ENCODE measurements at regions not wholly inside any gene's neighbourhood (a gene's known extent, or its start where the extent isn't known, plus 50 kb on each side); places are given as distances from the start of the nearest gene placed in this dataset.
A peak's percentile ranks its signal among the peaks of the same experiment; 100 is the strongest.
"Not testable (repeated sequence)": the region's sequence is repeated elsewhere in the genome, so short reads cannot be mapped to it uniquely, and the experiment has no call there.

DNA sequence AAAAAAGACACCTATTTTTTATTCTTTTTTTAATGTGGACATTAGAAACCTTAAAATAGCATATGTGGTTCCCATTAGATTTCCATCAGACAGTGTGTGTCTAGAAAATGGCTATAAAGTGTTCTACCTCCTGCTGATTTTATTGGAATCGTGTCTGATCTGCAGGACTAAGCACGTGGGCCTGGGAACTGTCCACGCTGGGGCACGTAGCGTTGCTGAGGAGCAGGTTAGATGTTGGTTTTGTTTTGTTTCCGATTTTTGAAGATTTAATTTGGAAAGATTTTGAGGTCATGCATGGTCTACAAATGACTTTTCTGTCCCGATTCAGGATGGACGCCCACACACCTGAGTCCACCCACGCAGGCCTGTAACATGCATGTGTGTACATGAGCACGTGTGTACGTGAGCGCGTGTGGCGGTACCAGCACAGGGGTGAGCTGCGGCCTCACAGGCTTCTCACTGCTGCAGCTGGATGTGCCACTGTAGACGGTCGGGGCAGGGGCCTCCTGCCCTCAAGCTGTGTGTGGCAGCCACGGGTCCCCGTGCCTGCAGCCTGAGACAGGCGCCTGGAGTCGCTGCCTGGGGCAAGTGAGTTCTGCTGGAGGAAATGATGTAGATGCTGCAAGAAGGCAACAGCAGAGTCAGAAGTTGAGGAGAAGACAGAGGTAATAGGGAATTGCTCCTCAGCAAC, 99.7 kb upstream of the CTDP1 start:
- no peak for DNase-seq (ENCODE audit: low read depth in 4 of 4, low spot score in 3 of 4)

DNA sequence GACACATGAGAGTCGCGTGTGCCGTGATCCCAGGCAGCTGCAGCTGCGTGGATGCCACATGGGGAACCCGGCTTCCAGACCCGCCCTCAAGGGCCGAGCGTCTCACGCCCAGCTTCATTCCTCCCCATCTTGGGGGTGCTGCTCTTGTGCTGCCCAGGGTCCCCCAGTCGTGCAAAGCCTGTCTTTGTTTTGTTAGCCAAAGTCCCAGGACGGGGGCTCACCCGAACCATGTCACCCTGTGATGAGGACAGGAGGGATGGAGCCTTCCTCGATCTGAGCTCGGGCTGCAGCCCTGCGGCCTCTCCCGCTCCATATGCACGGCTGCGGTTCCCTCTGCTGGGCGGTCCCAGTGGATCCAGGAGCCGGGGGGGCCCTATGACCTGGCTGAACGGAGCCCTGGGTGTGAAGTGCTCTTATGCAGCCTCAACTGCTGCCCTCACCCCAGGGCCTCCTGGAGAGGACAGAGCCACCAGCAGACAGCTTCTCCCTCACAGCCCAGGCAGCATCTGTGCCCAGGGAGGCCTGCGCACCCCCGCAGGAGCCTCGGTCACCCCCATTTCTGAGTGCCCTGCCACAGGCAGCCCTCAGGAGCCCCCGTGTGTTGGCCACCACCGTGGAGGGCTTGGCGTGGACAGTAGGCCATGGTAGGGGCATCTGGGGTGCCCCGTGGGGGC, 99.0 kb upstream of the CTDP1 start:
- DNase-seq (ENCODE audit: low read depth in 4 of 4, low spot score in 3 of 4), result no peak

DNA sequence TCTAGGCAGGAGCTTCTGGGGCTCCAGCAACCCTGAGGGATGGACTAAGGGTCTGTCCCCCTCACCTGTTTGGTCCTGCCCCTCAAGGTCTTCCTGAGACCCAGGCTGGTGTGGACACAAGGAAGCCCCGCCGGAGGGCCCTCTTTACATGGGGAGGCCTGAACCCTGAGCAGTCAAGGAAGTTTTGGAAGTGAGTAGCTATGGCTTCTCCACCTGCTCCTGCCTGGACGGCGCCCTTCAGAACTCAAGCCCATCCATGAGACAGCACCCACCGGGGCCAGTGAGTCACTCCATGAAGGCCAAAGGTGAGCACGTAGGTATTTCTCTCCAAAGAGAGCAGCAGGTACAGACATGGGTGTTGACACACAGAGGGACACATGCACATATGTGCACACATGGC, 98.2 kb upstream of the CTDP1 start:
- no peak for DNase-seq (ENCODE audit: low read depth in 4 of 4, low spot score in 3 of 4)

DNA sequence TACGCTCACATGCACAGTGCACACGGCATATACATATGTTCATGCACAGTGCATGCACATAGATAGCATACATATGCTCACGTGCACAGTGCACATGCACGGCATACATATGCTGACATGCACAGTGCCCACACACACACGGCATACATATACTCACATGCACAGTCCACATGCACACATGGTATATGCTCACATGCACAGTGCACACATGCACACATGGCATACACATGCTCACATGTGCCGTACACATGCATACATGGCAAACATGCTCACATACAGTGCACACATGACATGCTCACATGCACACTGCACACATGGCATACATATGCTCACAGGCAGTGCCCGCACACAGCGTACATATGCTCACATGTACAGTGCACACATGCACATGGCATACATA, 97.7 kb upstream of the CTDP1 start:
- no peak for DNase-seq (ENCODE audit: low read depth in 4 of 4, low spot score in 3 of 4)

DNA sequence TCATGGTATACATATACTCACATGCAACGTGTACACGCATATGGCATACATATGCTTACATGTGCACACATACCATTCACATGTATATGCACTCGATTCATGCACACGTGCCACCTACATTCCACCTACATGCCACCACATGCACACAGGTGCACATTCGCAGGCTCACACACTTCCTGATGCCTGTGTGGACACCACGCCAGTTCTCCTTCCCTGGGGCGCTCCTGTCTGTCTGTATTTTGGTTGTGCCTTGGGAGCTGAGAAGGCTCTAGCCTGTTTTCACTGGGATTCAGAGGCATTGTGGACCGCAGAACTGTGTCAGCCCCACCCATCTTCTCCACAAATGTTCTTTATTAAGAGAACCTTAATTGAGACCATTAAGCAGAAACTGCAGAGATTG, 96.6 kb upstream of the CTDP1 start:
- DNase-seq (ENCODE audit: low read depth in 4 of 4, low spot score in 3 of 4), result no peak

DNA sequence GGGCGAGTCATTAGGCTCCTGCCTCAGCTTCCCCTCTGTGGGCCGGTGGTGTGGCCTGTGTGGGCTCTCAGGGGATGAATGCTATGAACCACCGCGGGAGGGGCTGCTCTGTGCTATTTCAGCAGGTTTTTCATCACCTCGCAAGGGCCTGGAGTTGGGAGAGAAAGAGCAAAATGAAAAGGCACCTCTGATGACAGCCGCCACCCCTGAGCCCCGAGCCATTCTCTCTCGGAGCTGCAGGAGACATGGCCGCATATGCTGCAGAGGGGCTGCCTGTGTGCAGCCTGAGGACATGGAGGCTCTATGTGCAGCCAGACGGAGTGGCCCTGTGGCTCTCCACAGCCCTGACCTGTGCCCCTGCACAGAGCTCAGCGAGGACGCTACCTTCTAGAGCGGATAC, 96.2 kb upstream of the CTDP1 start:
- no peak for DNase-seq (ENCODE audit: low read depth in 4 of 4, low spot score in 3 of 4)

DNA sequence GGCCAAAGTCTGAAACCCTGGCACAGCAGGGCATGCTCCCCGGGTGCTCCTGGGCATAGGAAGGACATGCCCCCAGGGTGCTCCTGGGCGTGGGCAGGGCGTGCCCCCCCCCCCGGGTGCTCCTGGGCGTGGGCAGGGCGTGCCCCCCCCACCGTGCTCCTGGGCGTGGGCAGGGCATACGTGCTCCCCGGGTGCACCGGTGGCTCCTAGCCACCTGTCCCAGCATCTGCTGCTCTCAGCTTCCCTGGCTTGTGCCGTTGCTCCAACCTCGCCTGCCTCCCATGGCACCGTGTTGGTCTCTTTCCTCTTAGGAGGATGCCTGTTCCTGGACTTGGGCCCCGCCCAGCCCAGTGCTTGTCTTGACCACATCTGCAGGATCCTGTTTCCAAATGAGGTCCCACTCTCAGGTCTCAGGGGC, 95.6 kb upstream of the CTDP1 start:
- no peak for DNase-seq (ENCODE audit: low read depth in 4 of 4, low spot score in 3 of 4)

DNA sequence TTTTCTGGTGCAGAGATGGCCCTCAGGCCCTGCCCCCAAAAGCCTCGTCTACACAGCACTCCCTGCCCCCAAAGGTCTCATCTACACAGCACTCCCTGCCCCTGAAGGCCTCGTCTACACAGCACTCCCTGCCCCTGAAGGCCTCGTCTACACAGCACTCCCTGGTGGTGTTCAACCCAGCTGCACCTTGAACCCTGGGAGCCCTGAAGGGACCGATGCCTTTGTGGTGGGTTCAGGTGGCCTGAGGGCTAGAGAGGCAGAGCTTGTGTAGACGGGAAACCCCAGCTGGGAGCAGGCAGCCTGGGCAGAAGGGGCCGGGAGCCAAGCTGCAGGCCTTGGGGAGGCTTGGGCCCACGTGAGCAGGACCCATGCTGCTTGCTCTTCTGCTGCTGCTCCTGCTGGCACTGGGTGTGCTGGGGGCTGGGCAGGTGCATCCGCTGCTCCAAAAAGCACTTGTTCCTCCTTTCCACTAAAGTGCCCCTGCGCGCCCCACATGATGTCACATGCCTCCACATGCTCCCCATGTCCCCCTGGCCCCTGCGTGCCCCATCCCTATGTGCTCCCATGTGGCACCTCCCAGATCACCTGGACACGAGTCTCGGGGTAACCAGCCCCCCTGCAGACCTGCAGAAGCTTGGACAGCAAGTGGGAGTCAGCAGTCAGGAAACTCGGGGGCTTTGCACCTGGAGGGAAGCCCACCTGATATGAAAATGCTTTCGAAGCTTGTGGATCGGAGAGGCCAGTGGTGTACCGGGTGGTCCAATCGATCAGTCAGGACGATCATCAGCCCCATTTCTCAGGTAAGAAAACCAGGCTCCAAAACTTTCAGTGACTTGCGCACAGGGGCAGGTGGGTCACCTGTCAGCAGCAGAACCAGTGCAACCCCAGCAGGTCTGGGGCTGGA, 94.9 kb upstream of the CTDP1 start:
- DNase-seq (ENCODE audit: low read depth in 4 of 4, low spot score in 3 of 4), result no peak

DNA sequence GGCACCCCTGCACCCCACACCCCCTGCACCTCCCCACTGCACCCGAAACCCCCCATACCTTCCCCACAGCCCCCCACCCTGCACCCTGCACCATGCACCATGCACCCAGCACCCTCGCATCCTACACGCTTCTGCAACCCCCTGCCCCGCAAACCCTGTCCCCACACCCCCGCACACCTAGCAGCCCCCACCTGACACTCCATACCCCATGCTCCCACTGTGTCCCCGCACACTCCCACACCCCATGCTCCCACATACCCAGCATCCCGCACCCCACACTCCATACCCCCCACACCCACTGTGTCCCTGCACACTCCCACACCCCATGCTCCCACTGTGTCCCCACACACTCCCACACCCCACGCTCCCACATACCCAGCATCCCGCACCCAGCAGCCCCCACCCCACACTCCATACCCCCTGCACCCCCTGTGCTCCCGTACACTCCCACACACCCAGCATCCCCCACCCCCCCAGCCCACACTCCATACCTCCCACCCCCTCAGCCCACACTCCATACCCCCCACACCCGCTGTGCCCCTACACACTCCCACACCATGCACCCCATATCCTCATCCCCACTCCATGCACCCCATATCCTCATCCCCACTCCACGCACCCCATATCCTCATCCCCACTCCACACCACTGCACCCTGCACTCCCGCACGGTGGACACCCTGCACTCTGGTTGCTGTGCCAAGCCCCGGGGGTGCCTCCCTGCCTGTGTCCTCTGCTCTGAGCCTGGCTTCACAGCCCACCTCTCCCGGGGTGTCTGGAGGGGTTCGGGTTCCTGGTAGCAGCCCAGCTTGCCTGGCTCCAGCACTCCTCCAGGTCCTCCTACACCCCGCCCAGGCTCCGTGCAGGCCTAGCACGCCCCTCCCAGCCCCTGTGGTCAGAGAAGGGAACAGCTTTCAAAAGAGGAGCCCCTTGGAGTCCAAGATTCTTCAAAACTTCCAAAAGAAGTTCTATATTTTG, 93.9 kb upstream of the CTDP1 start:
- no peak for DNase-seq (ENCODE audit: low read depth in 4 of 4, low spot score in 3 of 4)

DNA sequence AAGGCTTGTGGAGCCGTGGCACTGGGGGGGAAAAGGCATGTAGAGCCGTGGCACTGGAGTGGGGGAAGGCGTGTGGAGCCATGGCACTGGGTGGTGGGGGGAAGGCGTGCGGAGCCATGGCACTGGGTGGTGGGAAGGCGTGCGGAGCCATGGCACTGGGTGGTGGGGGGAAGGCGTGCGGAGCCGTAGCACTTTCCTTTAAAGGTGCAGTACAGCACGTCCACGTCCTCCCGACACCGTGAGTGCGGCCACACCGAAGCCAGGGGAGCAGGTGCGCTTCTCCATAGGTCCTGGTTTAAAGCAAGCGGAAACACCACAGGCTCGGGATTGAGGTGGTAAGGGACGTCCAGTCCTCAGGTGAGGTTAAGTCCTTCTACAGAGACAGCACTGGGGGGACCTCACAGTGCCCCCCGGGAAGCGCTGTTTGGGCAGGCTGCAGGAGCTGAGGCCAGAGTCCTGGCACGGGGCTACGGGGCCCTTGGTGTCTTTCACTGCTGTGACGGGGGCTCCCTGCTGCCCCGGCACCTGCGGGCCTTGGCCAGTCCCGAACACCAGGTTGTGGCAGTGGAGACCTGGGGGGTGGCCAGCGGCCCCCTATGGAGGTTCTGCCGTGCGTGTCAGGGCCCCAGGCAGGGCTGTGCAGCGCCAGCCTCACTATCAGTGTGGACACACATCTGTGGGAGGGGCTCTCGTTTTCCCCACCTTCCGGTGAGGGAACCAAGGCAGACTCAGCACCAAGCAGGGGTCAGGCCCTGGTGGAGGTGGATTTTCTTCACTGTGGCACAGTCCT, 93.0 kb upstream of the CTDP1 start:
- DNase-seq (ENCODE audit: low read depth in 4 of 4, low spot score in 3 of 4), result no peak

DNA sequence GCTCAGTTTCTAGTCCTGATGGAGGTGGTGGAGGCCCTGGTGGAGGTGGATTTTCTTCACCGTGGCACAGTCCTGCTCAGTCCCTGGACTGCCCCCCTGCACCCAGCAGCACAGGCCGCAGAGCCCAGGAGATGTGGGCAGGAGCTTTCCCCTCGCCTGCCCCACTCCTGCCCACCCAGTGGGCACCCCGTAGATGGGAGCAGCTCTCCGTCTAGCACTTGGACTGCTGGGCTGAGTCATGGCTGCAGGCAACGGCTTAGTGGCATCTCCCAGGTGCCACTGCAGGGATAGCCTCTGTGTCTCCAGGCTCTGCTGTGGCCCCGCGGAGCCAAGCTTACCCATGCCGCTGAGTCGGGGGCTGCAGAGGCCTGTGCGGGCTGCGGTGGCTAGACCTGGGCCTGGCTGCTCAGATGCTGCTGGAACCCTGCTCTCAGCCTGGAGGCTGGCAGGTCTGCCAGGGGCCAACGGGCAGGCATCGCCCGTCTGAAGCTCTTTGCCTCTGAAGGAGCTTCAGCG, 92.3 kb upstream of the CTDP1 start:
- DNase-seq (ENCODE audit: low read depth in 4 of 4, low spot score in 3 of 4), result no peak

DNA sequence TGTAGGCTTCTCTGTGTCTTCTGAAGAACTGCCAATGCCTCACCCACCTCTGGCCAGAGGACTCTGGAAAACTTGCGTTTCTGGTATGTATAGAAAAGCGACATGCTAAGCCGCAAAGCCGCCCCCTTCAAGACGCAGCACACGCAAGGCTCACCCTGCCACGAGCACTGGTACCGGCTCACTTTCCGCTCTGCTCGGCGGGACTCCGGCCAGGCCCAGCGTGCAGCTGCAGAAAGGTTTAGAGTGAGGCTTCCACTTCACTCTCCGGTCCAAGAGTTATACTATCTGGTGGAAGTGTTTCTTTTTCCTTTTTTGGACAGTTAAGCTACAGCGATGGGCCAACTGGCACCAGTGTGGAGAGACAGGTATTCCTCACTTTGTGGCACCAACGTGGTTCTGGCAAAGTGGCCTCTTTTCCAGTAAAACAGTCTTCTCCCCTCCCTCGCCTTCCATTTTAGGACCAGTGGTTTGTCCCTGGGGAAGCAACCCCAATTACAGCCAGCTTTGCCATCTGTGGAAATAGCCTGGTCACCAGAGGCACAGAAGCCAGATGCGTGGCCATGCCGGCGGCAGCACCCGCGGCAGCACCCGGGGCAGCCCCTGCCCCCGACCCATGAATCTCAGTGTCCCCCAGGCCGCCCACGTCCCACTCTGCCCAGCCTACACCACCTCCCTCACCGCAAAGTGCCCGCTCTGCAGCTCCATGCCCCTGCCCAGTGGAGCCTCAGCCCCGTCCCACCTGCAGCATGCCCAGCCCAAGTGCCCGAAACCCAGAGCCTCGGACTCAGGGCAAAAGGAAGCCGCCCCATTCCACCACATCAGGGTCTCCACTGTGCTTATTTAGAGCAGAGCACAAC, 91.6 kb upstream of the CTDP1 start:
- DNase-seq (ENCODE audit: low read depth in 4 of 4, low spot score in 3 of 4), result no peak

DNA sequence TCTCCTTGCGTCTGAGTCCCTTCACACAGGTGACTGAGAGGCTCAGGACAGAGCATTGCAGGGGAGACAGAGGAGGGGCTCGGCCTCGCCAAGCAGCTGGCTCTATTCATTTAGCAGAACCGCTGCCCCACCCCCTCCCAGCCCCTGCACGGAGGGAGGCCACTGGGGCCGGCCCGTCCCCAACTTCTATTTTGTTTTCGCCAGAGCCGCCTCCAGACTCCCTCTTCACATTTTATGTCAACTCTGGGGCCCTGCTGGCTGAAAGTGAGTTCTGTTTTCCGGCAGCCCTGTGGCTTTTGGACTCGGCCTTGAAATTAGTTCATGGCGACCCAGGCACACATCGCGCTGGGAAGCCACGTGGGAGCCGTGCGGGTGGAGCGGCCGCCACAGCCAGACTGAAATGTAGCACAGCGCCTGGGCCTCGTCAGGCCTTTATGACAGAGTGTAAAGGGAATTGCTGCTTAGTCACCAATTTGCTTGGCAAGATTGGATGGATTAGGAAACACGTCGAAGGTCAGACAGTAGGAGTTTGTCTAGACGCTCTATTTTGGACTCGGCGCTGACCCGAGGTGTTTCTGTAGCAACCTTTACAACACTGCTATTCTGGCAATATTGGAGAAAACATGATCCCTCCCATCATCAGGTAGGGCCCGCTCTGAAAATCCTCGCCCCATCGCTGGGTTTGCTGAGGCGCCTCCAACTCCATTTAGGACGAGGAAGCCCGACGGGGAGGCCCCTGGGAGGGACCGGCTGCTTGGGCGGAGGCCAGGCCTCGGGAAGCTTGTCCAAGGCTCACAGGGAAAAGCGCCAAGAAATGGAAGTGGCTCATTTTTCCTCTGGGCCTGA, 90.7 kb upstream of the CTDP1 start:
- peak in 3 of 4 donors; percentile 58 to 62 (median 61) for DNase-seq (ENCODE audit: low read depth in 4 of 4, low spot score in 3 of 4)

DNA sequence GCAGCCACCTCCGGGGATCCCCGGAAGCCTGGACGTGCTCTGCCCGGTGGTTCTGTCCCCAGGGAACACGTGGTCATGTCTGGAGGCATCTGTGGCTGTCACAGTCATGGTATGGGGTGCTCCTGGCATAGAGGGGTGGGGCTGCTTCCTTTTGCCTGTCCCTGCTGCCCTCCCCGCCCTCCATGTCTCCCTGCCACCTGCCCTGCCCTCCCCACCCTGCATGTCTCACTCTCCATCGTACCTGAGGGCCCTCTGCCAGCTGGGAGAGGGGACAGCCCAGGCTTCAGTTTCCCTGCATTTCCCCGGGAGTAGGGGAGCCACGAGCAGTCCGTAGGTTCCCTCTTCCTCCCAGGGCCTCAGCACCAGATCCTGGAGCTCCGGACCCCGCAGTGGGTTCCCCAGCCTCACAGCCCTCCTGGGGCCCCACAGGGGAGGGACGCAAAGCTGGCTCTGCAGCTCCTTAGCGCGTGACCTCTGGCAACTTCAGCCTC, 90.0 kb upstream of the CTDP1 start:
- no peak for DNase-seq (ENCODE audit: low read depth in 4 of 4, low spot score in 3 of 4)

DNA sequence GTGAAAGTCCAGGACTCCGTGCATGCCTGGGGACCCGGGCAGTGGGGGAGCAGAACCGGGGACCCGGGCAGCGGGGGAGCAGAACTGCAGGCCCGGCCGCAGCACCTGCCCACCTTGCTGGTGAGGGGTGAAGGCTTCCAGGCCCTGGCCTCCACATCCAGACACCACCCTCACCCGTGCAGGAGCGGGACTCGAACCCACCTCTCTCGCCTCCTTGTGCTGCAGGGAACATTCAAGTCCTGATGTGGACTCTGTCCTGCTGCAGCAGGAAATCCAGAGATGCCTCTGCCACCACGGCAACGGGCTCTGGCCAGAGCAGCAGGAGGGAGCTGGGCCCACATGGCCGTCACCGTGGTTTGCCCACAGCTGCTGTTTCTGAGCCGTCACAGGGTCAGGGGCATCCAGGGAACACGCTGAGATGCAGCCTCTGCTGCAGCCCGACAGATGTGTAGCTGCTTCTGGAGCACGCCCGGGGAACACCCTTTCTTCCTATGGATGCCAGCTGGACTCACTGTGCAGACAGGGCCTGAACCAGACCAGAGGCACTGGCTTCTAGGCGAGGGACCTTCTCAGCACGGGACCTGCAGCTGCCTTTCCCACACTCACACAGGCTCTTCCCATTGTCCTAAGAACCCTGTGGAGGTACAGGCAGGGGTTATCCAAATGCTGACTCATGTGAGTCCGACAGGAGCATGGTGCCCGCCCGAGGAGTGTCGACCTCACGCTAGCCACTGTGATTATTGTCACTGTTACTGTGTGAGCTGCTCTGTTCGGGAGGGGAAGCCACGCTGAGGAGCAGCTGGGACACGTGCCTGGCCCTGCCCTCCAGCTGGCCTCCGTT, 89.2 kb upstream of the CTDP1 start:
- no peak for DNase-seq (ENCODE audit: low read depth in 4 of 4, low spot score in 3 of 4)

DNA sequence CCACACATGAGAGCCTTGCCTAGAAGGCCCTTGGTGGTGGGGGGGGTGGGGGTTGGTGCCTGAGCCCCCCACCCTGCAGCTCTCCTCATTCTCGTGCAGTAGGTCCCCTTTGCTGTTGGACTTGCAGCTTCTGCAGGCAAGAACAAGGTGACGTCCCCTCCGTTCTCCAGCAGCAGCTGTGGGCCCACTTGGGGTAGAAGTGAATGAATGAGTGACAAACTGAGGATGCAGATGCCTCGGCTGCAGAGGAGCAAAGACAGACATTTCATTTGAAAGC, 88.6 kb upstream of the CTDP1 start:
- no peak for DNase-seq (ENCODE audit: low read depth in 4 of 4, low spot score in 3 of 4)

DNA sequence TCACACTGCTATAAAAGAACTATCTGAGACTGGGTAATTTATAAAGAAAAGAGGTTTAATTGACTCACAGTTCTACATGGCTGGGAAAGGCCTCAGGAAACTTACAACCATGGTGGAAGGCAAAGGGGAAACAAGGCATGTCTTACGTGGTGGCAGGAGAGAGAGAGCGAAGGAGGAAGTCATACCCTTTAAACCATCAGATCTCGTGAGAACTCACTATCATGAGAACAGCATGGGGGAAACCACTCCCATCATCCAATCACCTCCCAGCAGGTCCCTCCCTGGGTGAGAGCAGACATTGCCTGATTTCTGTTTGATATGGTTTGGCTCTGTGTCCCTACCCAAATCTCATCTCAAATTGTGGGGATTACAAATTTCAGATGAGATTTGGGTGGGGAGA, 86.9 kb upstream of the CTDP1 start:
- DNase-seq (ENCODE audit: low read depth in 4 of 4, low spot score in 3 of 4), result not testable (repeated sequence)
